GM19463 (cell line): ENCODE measurements at regions not wholly inside any gene's neighbourhood (a gene's known extent, or its start where the extent isn't known, plus 50 kb on each side); places are given as distances from the start of the nearest gene placed in this dataset.

Experiments used
- ATAC-seq: cut with Tn5 transposase; IDR thresholded peaks from one replicate; pipeline ENCODE4 v1.9.1; 2021; ENCODE audit warnings: mild to moderate bottlenecking, moderate library complexity; ENCODE audit not compliant: unreplicated experiment

DNA sequence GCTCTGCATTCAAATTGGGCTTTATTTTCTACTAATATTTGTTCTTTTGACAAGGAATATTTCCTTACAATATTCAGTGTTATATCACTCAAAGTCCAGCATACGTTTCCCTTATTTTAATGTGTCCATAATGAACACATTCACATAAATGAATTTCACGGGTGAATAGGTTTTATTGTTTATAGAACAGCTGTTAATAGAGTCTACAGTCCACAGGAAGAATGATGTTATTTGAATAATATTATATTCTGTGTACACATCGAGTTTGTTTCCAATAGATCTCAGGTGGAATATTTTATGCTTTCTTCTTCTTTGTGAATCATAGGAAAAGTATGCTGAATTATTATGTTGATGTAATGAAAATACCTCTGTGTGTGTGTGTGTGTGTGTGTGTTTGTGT is 582.4 kb downstream of the CDH26 start:
- ATAC-seq: no peak

DNA sequence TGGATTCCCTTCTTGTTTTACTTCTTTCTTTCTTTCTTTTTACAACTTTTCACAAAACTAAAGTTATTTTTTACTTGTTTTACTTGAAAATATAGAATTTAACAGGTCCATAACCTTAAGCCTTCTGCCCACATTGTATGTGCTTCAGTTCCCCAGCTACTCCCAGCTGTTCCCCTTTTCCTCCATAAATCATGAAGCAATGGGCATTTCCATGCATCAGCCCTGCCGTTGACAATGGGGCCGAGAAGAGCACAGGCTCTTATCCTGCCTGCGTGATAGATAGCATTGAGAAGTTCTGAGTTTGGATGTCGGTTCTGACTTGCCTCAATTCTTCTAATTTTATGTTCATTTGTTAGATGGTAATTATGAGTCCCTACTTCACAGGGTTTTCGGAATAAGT is 583.8 kb downstream of the CDH26 start:
- no peak for ATAC-seq

DNA sequence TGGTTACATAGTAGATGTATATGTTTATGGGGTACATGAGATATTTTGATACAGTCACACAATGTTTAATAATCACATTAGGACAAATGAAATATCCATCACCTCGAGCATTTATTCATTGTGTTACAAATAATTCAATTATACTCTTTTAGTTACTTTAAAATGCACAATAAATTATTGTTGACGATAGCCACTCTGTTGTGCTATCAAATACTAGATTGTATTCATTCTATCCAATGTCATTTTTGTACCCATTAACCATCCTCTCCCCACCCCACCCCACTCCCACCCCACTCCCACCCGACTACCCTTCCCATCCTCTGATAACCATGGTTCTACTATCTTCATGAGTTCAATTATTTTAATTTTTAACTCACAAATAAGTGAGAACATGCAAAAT is 585.4 kb downstream of the CDH26 start:
- no peak for ATAC-seq

DNA sequence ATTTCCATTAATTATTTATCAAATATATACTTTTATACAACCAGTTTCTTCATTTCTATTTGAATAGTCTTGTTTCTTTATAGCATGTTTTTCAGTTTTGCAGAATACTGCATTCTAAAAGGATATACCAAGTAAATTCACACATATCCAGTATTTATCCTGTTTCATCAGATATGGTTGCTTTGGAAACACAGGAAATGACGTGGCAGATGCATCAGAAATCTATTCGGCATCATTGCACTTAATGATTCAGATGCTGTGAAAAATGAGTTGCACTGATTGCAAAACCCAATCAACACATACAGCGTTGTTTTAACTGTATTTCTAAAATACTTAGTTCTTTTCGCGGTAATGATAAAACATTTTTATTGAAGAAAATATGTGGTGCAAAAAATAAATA is 594.9 kb downstream of the CDH26 start:
- no peak for ATAC-seq

DNA sequence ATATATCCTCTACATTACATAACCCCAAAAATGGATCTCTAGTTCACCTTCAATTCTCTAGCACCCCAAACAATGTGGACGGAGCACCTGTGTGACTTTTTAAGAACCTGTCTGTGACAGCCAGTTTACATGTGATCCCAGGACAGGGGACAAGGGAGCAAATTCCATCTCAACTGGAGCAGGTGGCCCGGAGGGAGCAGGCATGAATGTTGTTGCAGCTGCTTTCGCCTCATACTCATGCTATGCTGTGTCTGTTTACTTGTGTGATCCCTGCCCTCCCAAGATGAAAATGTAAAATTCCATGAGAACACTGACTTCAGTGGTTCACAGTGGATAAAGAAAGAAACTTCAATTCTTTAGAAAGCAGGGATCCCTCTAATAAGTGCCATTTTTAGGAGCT is 600.3 kb downstream of the CDH26 start:
- no peak for ATAC-seq

GRCh38 chr20:60559462-60559861 is 601.2 kb downstream of the CDH26 start:
- ATAC-seq: no peak

DNA sequence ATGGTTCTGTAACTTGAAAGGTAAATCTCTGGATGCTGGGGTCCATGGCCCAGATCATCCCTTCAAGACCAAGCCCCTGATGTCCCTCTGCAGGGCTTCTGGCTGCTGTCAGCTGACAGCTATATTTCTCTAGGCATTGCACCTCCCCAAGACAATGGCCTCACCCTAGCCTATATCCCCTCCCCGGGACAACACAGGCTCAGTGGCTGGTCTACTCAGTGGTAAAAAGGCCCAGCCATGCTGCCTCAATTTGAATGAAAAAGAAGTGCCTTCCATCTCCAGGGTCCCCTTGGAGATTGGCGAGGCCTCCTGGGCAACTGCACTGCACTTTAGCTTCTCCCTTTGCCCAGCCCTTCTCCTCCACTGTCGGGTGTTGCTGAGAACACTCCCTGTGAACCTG is 602.8 kb downstream of the CDH26 start:
- no peak for ATAC-seq

DNA sequence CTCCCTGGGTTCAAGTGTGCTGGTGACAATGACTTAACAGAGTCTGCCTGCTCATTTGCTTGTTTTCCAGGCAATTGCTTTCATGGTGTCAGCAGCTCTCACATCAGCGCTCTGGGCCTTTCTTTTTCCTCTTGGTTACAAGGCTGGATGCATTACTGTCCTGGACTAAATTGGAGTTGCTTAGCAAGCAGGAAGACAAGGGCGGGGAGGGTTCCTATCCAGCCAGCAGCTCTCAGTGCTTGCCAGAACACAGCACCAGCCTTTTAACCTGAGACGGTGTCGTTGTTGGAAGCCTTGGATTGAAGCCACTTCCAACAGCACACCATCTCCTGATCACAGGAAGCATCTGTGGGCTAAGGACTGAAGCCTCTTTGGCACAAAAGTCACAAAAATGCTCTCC is 606.9 kb downstream of the CDH26 start:
- no peak for ATAC-seq

GRCh38 chr20:60565551-60565950 is 607.3 kb downstream of the CDH26 start:
- no peak for ATAC-seq

DNA sequence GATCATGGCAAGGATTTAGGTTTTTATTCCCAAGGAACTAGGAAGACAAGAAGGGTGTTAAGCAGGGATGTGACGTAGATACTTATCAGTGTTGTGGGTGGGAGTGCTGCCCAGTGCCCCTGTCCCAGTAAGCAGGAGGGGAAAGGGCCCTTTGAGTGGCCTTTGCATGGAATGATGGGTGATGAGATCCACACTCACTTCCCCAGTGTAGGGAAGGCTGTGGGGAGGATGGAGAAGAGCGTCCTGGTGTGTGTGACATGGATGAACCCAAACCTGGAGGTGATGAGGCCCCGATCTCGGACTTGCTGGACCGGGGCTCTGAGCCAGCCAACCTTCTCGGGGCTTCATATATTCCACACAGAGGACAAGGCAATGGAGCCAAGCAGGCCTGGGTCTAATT is 610.9 kb downstream of the CDH26 start:
- no peak for ATAC-seq

DNA sequence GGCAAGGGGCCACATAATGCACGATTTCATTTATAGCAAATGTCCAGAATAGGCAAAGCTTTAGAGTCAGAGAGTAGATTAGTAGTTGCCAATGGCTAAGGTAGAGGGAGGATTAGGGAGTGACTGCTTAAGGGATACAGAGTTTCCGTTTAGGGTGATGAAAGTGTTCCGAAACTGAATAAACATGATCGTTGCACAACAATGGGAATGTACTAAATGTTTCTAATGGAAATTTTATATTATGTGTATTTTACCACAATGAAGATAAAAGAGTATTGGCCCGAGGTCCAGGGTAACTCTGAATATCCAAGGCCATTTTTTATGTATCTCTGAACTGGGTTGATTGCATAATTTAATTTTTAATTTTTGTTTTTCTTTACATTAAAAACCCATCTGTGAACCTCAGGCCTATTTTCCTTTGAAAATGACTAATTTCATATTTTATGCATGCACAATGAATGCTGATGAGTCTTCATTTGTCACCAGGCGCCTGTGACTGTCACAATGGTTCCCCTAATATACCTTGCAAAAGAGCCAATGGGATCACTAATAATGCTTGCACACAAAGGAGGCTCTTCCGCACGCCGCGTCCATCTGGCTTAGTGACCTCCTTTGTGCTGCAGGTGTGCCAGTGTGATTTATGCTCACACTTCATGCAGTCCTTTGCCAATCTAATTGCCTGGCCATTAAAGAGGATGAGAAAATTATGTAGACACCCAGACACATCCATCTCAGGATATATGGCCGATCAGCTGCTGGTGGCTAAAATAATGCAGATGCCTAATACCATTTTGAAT is 612.5 kb downstream of the CDH26 start:
- no peak for ATAC-seq

DNA sequence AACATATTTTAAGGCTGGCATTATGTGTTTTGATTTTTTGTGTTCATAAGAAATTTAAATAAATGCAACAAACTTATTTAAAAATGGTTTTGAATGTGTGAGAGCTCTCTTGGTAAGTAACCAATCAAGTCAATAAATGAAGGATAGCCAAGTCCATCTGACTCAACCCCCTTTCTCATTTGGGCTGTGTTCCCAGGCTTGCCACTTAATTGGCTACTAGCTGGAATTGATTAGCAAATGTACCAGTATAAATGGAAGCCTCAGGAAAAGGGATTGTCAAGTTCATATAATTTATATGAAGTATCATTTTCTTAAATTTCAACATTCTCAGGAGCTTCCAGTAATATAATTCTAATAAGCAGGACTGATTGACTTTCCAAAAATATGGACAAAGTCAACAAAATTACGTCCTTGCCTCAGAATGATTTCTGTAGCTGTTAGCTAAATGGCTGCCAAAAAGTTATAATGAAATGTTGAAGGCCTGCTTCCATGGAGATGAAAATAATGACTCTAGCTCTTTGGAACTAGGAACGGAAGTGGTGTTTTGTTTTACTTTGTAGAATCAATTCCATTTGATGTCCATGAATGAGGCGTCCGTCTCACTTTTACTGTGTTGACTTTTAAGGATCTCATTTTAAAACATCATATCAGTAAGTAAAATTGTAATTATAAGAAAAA is 614.9 kb downstream of the CDH26 start:
- ATAC-seq: no peak

DNA sequence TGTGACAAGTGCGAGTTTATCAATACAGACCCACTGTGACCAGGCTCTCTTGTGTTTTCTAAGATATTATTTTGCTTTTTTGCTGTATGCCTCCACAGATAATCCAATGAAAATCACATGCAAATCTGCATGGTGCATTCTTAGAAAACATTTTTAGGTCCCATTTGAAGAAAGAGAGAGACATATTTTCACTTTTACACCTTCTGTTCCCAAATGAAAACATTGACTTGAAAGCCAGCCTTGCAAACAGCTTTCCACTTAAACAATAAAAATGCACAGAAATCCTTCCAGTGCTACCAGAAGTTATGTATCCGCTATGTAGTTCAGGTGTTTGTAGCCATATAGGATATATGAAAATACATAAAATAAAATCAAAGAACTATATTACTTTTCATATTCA is 618.0 kb downstream of the CDH26 start:
- ATAC-seq: no peak

DNA sequence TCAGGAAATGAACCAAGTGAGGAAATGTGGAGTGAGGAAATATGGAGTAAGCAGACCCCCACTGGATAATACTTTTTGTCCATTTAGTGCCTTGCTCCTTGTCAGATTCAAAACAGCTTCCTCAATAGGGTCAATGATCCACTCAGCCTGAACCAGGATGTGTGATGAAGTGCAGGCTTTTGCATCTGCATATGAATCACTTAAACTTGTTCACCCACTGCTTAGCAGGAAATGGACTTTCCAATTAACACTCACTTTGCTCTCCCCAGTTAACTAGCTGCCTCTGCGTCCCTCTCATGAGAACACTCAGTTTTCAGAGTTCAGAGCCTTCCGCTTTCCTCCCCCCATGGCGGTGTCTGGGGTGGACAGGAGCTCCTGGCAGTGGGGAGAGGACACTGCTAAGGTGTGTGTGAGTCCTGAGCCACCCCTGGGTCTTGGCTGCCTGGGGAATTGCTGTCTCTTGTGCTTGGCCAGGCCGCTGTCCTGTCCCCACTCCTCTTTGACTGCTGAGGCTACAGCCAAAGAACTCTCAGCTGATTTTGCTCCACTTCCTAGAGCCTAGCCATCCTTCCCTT is 621.8 kb downstream of the CDH26 start:
- no peak for ATAC-seq

DNA sequence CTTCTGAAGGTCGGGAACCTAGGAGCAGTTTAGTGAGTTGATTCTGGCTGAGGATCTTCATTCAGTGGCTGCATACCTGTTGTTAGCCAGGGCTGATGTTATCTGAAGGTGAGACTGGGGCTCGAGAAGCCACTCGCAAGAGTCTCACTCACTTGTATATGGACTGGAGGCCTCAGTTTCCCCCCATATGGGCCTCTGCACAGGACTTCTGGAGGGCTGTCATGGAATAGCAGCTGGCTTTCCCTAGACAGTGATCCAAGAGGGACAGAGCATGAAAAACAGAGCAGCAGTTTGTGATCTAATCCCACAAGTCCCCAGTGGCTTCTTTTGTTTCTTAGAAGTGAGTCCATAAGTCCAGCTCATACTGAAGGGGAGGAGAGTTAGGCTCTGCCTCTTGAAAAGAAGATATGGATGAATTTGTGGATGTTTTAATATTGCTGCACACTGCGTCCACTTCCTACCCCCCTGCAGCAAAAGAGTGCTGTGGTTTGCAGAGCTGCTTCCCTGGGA is 623.4 kb downstream of the CDH26 start:
- ATAC-seq: no peak

DNA sequence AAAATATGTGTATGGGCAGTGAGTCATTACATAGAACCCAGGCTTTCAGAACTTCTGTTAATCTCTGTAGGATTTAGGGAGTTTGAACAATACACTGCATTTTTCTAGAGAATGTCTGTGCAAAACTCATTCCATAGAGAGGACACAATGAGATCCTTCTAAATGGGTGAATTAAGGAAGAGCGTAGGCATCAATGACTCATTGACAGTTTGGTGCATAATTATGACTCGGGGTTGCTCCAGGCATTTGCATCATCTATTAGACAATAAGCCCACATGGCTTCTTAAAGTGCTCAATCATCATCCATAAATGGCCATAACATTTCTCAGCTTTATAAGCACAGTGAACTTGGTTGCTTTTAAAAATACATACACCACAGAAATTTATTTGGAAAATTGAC is 625.5 kb downstream of the CDH26 start:
- ATAC-seq: no peak

GRCh38 chr20:60584221-60584620 is 626.0 kb downstream of the CDH26 start:
- ATAC-seq: no peak

DNA sequence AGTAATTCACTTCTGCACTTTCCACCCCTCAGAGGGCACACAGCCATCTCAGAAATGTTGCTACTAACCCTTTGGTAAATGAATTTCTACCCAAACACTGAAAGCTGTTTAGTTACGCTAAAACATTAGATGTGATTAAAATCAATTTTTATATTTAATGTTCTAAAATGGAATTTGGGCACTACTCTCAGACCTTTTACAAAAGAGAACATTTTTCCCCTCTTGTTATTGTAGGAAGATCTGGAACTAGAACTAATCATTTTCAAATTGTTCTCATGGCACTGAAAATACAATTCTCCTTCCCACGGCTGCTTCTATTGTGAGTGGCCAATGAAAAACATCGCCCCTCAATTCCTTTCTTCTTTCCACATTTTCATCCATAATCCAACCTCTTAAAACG is 627.4 kb downstream of the CDH26 start:
- no peak for ATAC-seq

GRCh38 chr20:60586269-60587050 is 628.2 kb downstream of the CDH26 start:
- no peak for ATAC-seq

DNA sequence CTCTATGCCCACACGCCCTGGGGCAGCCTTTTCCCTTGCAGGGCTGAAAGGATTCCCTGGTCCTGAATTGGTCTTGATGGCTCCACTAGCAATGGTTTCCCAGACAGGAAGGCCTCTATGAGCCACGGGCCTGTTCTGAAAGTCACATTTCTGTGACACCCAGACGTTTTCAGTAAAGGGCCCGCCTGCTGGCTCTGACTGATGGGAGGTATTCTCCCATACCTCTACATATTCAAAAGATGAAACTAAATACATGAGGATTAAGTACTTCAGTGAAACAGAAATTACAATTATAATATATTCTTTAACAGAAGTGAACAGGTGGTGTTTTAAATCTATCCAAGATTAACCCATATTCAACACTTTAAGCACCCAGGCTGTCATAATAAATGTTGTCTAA is 629.8 kb downstream of the CDH26 start:
- ATAC-seq: no peak

- ATAC-seq: no peak
Measured at GRCh38 chr20:60589623-60590022, 631.4 kb downstream of the CDH26 start.
